Ishikawa (cell line): ENCODE measurements at regions not wholly inside any gene's neighbourhood (a gene's known extent, or its start where the extent isn't known, plus 50 kb on each side); places are given as distances from the start of the nearest gene placed in this dataset.

Experiments used
- CEBPB ChIP-seq: IDR thresholded peaks from 2 replicates; pipeline ENCODE4 v1.6.1; 2012
- CREB1 ChIP-seq: IDR thresholded peaks from 2 replicates; pipeline ENCODE4 v1.6.1; 2012; ENCODE audit warnings: low read depth
- EGR1 ChIP-seq: IDR thresholded peaks from 2 replicates; pipeline ENCODE4 v1.6.1; 2012
- EP300 ChIP-seq: IDR thresholded peaks from 2 replicates; pipeline ENCODE4 v1.6.1; 2012; ENCODE audit warnings: borderline replicate concordance
- FOXM1 ChIP-seq: IDR thresholded peaks from 2 replicates; pipeline ENCODE4 v1.6.1; 2012; ENCODE audit warnings: low read depth, borderline replicate concordance
- NFIC ChIP-seq: IDR thresholded peaks from 2 replicates; pipeline ENCODE4 v1.6.1; 2012
- RAD21 ChIP-seq: IDR thresholded peaks from 2 replicates; pipeline ENCODE4 v1.6.1; 2012; ENCODE audit warnings: low read depth
- TAF1 ChIP-seq: IDR thresholded peaks from 2 replicates; pipeline ENCODE4 v1.6.1; 2012; ENCODE audit warnings: low read depth, mild to moderate bottlenecking
- TCF12 ChIP-seq: IDR thresholded peaks from 2 replicates; pipeline ENCODE4 v1.6.1; 2012; ENCODE audit warnings: low read depth
- TEAD4 ChIP-seq: IDR thresholded peaks from 2 replicates; pipeline ENCODE4 v1.6.1; 2012
- YY1 ChIP-seq: IDR thresholded peaks from 2 replicates; pipeline ENCODE4 v1.6.1; 2012; ENCODE audit warnings: low read depth
- ZBTB7A ChIP-seq: IDR thresholded peaks from 2 replicates; pipeline ENCODE4 v1.6.1; 2012; ENCODE audit warnings: low read depth
- TF ChIP-seq, protein P1 (sequence below): IDR thresholded peaks from 2 replicates; pipeline ENCODE4 v1.6.1; 2012
- TF ChIP-seq, protein P2 (sequence below): IDR thresholded peaks from 2 replicates; pipeline ENCODE4 v1.6.1; 2012
- TF ChIP-seq, protein P3 (sequence below): IDR thresholded peaks from 2 replicates; pipeline ENCODE4 v1.6.1; 2012; ENCODE audit warnings: low read depth, mild to moderate bottlenecking

DNA sequence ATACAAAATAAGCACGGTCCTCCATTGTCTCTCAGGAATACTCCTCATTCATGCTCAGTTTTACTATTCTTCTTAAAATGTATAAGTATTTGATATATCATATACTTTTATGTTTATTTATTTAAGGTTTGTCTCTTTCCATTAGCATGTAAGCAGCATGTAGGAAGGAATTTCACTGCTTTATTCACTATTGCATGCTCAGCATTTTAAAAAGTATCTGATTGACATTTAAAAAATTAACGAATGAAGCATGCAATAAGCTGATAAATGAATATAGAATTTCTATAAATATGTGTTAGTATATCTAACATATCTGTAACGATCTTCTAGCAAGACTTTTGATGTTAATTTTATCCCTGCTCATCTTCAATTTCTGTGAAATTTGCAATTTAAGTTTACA lies 402.7 kb upstream of the BRINP3 start:
- TF ChIP-seq ZBTB7A: no peak
- no peak for TF ChIP-seq YY1
- TF ChIP-seq, protein P1, sequence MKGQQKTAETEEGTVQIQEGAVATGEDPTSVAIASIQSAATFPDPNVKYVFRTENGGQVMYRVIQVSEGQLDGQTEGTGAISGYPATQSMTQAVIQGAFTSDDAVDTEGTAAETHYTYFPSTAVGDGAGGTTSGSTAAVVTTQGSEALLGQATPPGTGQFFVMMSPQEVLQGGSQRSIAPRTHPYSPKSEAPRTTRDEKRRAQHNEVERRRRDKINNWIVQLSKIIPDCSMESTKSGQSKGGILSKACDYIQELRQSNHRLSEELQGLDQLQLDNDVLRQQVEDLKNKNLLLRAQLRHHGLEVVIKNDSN: no peak
- no peak for TF ChIP-seq TCF12
- TF ChIP-seq CEBPB: no peak
- TF ChIP-seq, protein P2, sequence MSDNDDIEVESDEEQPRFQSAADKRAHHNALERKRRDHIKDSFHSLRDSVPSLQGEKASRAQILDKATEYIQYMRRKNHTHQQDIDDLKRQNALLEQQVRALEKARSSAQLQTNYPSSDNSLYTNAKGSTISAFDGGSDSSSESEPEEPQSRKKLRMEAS: no peak

DNA sequence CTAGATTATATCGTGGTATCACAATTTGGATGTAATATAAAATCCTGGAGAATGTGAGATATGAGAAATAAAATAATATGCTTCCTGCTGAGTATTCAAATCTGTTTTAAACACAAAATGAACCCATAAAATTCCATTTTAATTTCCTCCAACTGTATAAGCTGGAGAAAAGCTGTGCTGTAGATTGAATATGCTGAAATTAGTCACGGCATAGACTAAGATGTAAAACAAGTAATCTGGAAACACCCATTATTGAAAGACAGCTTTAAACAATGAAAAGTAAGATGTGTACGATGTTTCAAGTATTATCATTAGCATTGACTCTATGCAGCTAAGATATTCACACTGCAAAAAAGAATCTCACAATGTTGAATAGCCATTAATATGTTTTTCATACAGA lies 403.4 kb upstream of the BRINP3 start:
- no peak for TF ChIP-seq TCF12
- TF ChIP-seq, protein P1: no peak
- no peak for TF ChIP-seq TEAD4
- TF ChIP-seq EGR1: no peak
- no peak for TF ChIP-seq TAF1
- TF ChIP-seq, protein P2: no peak
- TF ChIP-seq NFIC: no peak
- no peak for TF ChIP-seq ZBTB7A
- no peak for TF ChIP-seq RAD21
- TF ChIP-seq, protein P3, sequence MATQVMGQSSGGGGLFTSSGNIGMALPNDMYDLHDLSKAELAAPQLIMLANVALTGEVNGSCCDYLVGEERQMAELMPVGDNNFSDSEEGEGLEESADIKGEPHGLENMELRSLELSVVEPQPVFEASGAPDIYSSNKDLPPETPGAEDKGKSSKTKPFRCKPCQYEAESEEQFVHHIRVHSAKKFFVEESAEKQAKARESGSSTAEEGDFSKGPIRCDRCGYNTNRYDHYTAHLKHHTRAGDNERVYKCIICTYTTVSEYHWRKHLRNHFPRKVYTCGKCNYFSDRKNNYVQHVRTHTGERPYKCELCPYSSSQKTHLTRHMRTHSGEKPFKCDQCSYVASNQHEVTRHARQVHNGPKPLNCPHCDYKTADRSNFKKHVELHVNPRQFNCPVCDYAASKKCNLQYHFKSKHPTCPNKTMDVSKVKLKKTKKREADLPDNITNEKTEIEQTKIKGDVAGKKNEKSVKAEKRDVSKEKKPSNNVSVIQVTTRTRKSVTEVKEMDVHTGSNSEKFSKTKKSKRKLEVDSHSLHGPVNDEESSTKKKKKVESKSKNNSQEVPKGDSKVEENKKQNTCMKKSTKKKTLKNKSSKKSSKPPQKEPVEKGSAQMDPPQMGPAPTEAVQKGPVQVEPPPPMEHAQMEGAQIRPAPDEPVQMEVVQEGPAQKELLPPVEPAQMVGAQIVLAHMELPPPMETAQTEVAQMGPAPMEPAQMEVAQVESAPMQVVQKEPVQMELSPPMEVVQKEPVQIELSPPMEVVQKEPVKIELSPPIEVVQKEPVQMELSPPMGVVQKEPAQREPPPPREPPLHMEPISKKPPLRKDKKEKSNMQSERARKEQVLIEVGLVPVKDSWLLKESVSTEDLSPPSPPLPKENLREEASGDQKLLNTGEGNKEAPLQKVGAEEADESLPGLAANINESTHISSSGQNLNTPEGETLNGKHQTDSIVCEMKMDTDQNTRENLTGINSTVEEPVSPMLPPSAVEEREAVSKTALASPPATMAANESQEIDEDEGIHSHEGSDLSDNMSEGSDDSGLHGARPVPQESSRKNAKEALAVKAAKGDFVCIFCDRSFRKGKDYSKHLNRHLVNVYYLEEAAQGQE: no peak
- no peak for TF ChIP-seq FOXM1
- TF ChIP-seq YY1: no peak
- no peak for TF ChIP-seq EP300
- no peak for TF ChIP-seq CEBPB
- no peak for TF ChIP-seq CREB1

DNA sequence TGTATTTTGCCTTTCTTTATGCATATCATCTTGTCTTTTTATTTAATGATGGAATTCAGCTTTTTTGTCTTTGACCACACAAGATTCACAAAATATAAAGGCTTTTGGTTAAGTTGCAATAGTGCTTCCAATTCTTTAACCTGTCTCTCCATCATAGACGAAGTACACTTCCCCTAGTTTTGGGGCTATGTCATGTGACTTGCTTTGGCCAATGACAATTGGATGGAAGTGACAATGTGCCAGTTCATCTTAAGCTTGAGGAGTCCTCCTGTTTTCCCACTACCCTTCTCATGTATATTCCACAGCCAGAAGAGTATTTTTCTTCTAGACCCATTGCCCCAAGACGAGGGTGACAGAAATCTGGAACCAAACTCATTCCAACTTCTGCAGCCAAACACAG lies 419.6 kb upstream of the BRINP3 start:
- TF ChIP-seq RAD21 (no peak), FOXM1 (no peak), EP300 (no peak), ZBTB7A (no peak), NFIC (no peak), TEAD4 (no peak), TAF1 (no peak), YY1 (no peak), TCF12 (no peak), CEBPB (no peak), EGR1 (no peak), CREB1 (no peak)
- TF ChIP-seq, protein P2: no peak
- TF ChIP-seq, protein P3: no peak
- TF ChIP-seq, protein P1: no peak

DNA sequence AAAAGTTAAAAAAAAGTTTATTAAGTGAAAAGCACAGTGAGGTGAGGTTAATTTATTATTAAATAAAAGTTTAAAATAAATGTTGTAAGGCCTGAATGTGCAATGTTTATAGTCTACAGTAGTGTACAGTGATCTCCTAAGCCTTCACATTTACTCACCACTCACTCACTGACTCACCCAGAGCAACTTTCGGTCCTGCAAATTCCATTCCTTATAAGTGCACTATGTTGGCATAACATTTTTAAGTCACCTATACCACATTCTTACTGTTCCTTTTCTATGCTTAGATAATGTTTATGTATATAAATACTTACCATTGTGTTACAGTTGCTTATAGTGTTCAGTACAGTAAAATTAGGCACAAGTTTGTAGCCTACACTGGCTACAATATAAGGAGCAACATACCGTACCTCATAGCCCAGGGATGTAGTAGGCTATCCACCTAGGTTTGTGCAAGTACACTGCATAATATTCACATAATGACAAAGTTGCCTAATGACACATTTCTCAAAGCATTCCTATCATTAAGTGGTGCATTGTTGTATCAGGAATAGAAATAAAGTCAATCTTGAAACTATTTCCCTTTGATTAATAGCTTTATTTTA lies 426.5 kb upstream of the BRINP3 start:
- no peak for TF ChIP-seq TAF1
- no peak for TF ChIP-seq EP300
- TF ChIP-seq, protein P2: no peak
- TF ChIP-seq TCF12: no peak
- no peak for TF ChIP-seq RAD21
- no peak for TF ChIP-seq FOXM1
- no peak for TF ChIP-seq ZBTB7A
- TF ChIP-seq, protein P1: no peak
- TF ChIP-seq CREB1: no peak
- no peak for TF ChIP-seq YY1
- TF ChIP-seq TEAD4: no peak
- TF ChIP-seq, protein P3: no peak
- TF ChIP-seq NFIC: no peak
